GM03348 (cell line): ENCODE measurements at regions not wholly inside any gene's neighbourhood (a gene's known extent, or its start where the extent isn't known, plus 50 kb on each side); places are given as distances from the start of the nearest gene placed in this dataset.
"Not testable (repeated sequence)": the region's sequence is repeated elsewhere in the genome, so short reads cannot be mapped to it uniquely, and the experiment has no call there.

Experiments used
- DNase-seq: peaks from one replicate; pipeline ENCODE4 v3.0.0; 2012; ENCODE audit warnings: low spot score

GRCh38 chr20:48440916-48441315, 386.9 kb downstream of the PREX1 start:
- DNase-seq: no peak

- DNase-seq: not testable (repeated sequence)
These were observed 387.5 kb downstream of the PREX1 start for GRCh38 chr20:48440261-48440660.

DNA sequence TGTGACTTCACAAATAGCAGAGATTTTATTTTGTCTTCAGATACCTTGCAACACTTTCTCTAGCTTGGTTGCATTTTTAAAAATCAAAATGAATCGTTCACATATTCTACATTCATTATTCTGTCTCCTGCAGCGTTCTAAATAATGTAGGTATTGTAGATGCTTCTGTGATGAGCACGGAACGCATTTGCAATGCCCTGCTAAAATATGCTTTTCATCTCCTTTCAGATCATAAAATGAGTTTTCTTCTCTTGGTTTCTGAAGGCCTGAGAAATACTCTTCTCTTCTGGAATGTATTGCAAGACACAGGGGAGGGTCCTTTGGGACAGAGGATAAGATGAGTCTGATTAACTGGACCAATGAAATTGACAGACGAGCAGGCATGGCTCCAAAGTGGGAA, 390.7 kb downstream of the PREX1 start:
- no peak for DNase-seq

GRCh38 chr20:48436609-48437008, 391.2 kb downstream of the PREX1 start:
- not testable (repeated sequence) for DNase-seq

- no peak for DNase-seq
These were observed 394.6 kb downstream of the PREX1 start for GRCh38 chr20:48433178-48433577.

- no peak for DNase-seq
These were observed 395.3 kb downstream of the PREX1 start for GRCh38 chr20:48432494-48432832.

DNA sequence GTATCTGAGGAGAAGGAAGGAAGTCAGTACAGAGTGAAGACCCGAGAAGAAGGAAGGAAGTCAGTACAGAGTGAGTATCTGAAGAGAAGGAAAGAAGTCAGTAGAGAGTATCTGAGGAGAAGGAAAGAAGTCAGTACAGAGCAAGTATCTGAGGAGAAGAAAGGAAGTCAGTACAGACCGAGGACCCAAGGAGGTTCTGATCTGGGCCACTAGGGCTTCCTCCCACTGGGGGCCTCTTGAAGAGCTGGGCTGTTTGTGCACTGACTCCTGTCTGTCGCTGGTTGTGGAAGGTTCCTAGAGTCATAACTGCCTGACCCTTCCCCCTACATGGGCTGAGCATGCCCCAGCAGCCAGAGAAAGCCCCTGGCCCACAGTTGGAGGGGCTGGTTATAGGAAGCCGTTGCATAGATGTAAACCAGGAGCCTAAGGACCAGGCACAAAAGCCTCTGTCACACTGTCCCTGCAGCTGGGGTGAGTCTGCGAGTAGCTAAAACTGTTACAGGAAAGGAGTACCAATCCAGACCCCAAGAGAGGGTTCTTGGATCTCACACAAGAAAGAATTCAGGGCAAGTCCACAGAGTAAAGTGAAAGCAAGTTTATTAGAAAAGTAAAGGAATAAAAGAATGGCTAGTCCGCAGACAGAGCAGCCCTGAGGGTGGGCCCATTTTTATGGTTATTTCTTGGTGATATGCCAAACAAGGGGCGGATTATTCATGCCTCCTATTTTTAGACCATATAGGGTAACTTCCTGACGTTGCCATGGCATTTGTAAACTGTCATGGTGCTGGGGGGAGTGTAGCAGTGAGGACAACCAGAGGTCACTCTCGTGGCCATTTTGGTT, 395.9 kb downstream of the PREX1 start:
- DNase-seq: no peak

DNA sequence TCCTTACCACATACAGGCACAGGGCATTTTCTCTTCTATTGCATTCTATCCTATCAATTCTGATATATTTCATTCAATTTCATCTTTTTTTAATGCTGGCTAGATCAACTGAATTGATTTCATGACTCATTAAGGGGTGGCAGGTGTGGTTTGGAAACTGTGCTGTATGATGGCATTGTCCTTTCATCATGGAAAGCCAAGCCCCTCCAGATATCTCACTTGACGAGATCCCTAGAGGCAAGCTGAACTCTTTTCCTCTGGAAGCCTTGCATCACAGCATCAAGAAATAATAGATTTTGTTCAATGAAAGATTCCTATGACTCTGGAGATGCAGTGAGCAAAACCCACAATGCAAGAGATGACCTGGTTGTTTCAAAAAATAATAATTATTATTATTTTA, 401.2 kb downstream of the PREX1 start:
- DNase-seq: no peak

GRCh38 chr20:48425817-48426612, 401.8 kb downstream of the PREX1 start:
- no peak for DNase-seq

- no peak for DNase-seq
These were observed 402.5 kb downstream of the PREX1 start for GRCh38 chr20:48425321-48425720.

DNA sequence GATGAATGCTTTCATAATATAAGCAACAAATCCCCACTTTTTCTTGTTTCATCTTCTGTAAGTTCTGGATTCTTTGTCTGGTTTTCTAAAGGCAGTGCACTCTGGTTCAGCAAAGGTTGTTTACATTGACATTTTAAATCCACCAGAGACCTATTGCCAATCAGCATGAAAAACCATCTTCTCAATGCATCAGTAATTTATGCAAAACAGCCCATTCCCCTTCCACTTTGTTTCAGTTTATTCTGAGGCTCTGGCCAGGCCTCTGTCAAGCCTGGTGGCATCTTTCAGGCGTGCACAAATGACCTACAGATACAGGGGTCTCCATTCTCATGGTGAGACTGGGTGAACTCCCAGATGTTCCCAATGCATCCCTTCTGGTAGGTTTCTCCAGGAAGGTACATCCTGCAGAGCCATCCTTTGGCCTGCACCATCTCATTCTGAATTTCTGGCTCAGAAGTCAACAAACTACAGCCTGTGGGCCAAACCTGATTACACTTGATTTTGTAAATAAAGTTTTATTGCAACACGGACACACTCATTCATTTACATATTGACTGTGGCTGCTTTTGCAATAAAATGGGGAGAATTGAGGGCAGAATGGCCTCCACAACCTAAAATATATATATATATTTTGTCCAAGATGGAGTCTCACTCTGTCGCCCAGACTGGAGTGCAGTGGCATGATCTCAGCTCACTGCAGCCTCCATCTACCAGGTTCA, 405.4 kb downstream of the PREX1 start:
- DNase-seq: no peak

- no peak for DNase-seq
These were observed 406.3 kb downstream of the PREX1 start for GRCh38 chr20:48421547-48421946.

GRCh38 chr20:48420176-48420575, 407.6 kb downstream of the PREX1 start:
- no peak for DNase-seq

DNA sequence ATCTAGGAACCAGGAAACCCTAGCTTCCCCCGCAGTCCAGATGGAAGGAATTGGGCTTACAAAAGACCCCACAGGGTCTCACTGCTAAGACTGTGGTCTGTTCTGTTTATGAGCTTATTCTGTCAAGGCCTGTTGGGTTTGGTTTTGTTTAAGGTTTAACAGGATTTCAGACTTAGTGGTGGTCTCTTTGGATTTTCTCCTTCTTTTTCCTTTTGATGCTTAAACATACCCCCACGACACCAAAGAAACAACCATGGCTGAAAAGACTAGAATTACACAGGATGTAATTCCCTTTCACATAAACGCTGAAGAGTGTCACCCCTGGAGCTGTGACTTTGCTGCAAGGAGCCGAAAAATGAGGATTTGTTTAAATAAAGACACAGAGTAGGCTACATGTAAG, 408.6 kb downstream of the PREX1 start:
- no peak for DNase-seq

DNA sequence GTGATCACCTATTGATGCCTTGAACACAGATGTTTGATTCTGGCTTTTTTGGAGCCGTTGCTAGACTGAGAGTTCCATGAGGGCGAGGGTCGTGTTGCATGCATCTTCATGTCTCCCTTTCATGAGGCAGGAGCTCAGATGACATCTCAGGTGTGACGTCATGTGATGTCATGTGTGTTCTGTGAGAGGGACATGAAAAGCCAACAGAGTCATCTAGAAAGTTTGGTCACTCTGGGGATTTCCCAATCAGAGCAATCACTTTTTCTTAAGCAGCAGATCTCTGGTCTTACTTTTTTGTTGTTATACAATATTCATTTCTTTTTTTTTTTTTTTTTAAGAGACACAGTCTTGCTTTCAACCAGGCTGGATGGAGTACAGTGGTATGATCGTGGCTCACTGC, 411.8 kb downstream of the PREX1 start:
- no peak for DNase-seq

DNA sequence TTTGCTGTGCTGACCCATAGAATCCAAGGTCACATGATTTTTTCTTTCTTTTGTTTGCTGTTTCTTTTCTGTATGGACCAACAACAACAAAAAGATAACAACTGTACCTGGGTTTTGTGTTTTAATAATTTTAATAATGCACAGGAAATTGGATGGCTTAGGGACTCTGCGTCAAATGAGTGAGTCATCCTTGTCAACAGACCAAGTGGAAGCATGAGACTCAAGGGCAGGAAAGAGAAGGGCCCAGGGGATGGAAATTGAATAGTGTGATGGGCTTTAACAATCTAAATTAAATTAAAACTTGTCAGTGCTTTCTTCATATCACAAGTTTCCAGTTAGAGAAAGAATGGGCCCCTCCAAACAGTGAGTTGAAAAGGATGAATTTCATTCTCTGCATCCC, 413.0 kb downstream of the PREX1 start:
- DNase-seq: no peak

- no peak for DNase-seq
These were observed 415.8 kb downstream of the PREX1 start for GRCh38 chr20:48411919-48412522.

- DNase-seq: no peak
These were observed 416.6 kb downstream of the PREX1 start for GRCh38 chr20:48411245-48411644.

GRCh38 chr20:48409055-48409615, 418.7 kb downstream of the PREX1 start:
- DNase-seq: no peak

DNA sequence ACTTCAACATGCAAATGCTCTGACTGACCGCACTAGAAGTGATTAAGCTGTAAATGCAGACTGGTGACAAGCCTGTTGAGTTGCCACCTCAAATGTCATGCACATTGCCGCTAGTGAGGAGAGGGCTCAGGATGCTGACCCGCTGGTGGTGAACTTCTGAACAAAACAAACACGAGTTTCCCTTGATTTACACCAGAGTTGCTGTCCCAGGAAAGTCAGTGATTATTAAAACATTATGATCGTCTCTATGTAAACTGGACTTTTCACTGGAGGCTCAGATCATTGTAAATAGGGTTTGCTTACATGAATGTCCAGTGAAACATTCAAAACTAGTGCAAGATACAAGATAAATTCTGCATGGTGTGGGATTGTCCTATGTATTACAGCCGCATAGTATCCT, 420.1 kb downstream of the PREX1 start:
- no peak for DNase-seq

- DNase-seq: no peak
These were observed 420.9 kb downstream of the PREX1 start for GRCh38 chr20:48406912-48407340.

- no peak for DNase-seq
These were observed 421.3 kb downstream of the PREX1 start for GRCh38 chr20:48406498-48406897.
